ENCODE measurements at regions not wholly inside any gene's neighbourhood (a gene's known extent, or its start where the extent isn't known, plus 50 kb on each side); places are given as distances from the start of the nearest gene placed in this dataset.

- TF ChIP-seq CTCF (IDR thresholded peaks at IDR 0.05) (no peak), POLR2A (IDR thresholded peaks at IDR 0.05) (no peak)
Measured at GRCh38 chr19:29293736-29294342, 80.9 kb upstream of the UQCRFS1 start.
